ENCODE measurements at regions not wholly inside any gene's neighbourhood (a gene's known extent, or its start where the extent isn't known, plus 50 kb on each side); places are given as distances from the start of the nearest gene placed in this dataset.

- TF ChIP-seq CTCF (IDR thresholded peaks at IDR 0.05) = no peak
- ChIA-PET POLR2A (no interaction called here), CTCF (no interaction called here)
- Mint-ChIP-seq H3K4me1 (peaks cover 22% of the 10 kb centered on the region), H3K9me3 (peaks cover 2% of the 10 kb centered on the region), H3K27me3 (peaks cover 4% of the 10 kb centered on the region), H3K27ac (no peak overlapping the region), H3K4me3 (no peak overlapping the region), H3K36me3 (ENCODE audit: low read depth) (no peaks in the 10 kb centered on the region)
- ATAC-seq (ENCODE audit: low read depth) (no peak), DNase-seq (no peak)
- intact Hi-C loops (cut with micrococcal nuclease) = no loop called here
Observed at GRCh38 chr1:194280463-194280862, 1094.0 kb upstream of the B3GALT2 start.

DNA sequence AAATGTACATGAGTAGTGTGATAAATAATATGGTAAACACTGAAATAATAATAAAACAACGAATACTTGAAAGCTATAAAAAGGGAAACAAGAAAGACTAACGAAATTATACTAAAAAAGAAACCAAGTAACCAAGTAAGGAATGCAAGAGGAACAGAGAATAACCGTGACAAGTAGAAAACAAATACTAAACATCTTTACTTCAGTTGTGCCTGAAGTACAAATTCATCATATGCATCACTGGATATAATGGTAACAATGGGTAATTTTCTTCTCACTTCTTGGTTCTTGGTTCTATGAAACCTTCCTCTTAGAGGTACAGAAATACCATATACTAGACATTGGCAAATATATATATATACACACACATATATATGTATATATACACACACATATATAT is 1093.6 kb upstream of the B3GALT2 start:
- Mint-ChIP-seq H3K36me3 (ENCODE audit: low read depth) (no peaks in the 10 kb centered on the region), H3K4me3 (no peak overlapping the region), H3K4me1 (peaks cover 22% of the 10 kb centered on the region), H3K9me3 (peaks cover 2% of the 10 kb centered on the region), H3K27ac (no peak overlapping the region), H3K27me3 (peaks cover 4% of the 10 kb centered on the region)
- POLR2A ChIA-PET = no interaction called here
- ATAC-seq (ENCODE audit: low read depth) = peak; percentile 37
- CTCF ChIA-PET = no interaction called here
- no peak for DNase-seq
- no peak for TF ChIP-seq CTCF (IDR thresholded peaks at IDR 0.05)
- intact Hi-C loops (cut with micrococcal nuclease) = no loop called here

DNA sequence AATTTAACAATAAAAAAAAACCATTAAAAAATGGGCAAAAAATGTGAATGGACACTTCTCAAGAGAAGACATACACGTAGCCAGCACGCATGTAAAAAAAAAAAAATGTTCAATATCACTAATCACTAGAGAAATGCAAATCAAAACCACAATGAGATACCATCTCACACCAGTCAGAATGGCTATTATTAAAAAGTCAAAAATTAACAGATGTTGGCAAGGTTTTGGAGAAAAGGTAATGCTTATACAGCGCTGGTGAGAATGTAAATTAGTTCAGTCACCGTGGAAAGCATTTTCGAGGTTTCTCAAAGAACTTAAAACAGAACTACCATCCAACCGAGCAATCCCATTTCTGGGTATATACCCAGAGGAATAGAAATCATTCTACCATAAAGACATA is 1091.5 kb upstream of the B3GALT2 start:
- Mint-ChIP-seq H3K4me1 (peaks cover 22% of the 10 kb centered on the region), H3K27me3 (peaks cover 4% of the 10 kb centered on the region), H3K4me3 (no peak overlapping the region), H3K27ac (no peak overlapping the region), H3K36me3 (ENCODE audit: low read depth) (no peaks in the 10 kb centered on the region), H3K9me3 (peaks cover 2% of the 10 kb centered on the region)
- ChIA-PET POLR2A (interaction anchor here (1.1 kb wide), 1 partner anchor 11 kb away, joined by 6 read pairs; no protein-coding TSS in a partner anchor), CTCF (no interaction called here)
- TF ChIP-seq CTCF (IDR thresholded peaks at IDR 0.05) = no peak
- no peak for DNase-seq
- intact Hi-C loops (cut with micrococcal nuclease) = loop anchor here (1.0 kb wide), 1 partner anchor 11 kb away; no protein-coding TSS in a partner anchor
- ATAC-seq (ENCODE audit: low read depth) = peak; percentile 60

- POLR2A ChIA-PET = no interaction called here
Observed at GRCh38 chr1:194273660-194274059, 1087.2 kb upstream of the B3GALT2 start.

GRCh38 chr1:194268839-194269238 is 1082.4 kb upstream of the B3GALT2 start:
- H3K36me3 Mint-ChIP-seq (ENCODE audit: low read depth) = no peaks in the 10 kb centered on the region
- DNase-seq (no peak), ATAC-seq (ENCODE audit: low read depth) (no peak)
- intact Hi-C loops (cut with micrococcal nuclease) = no loop called here
- POLR2A ChIA-PET = no interaction called here
- no peak overlapping the region for H3K4me3 Mint-ChIP-seq
- TF ChIP-seq CTCF (IDR thresholded peaks at IDR 0.05) = no peak
- no peaks in the 10 kb centered on the region for H3K9me3 Mint-ChIP-seq
- H3K27ac Mint-ChIP-seq = no peak overlapping the region
- CTCF ChIA-PET = no interaction called here
- peaks cover 13% of the 10 kb centered on the region for H3K27me3 Mint-ChIP-seq
- H3K4me1 Mint-ChIP-seq = no peaks in the 10 kb centered on the region

More at GRCh38 chr1:194273660-194274059, 1087.2 kb upstream of the B3GALT2 start:
- no peak overlapping the region for H3K4me3 Mint-ChIP-seq
- H3K27me3 Mint-ChIP-seq = peaks cover 4% of the 10 kb centered on the region
- CTCF ChIA-PET = no interaction called here
- ATAC-seq (ENCODE audit: low read depth) = no peak
- no peak overlapping the region for H3K27ac Mint-ChIP-seq
- H3K9me3 Mint-ChIP-seq = peaks cover 2% of the 10 kb centered on the region
- H3K36me3 Mint-ChIP-seq (ENCODE audit: low read depth) = no peaks in the 10 kb centered on the region
- intact Hi-C loops (cut with micrococcal nuclease) = no loop called here
- no peak for DNase-seq
- H3K4me1 Mint-ChIP-seq = peaks cover 12% of the 10 kb centered on the region
- TF ChIP-seq CTCF (IDR thresholded peaks at IDR 0.05) = no peak
